Epithelial cell of proximal tubule (primary cell): ENCODE measurements at regions not wholly inside any gene's neighbourhood (a gene's known extent, or its start where the extent isn't known, plus 50 kb on each side); places are given as distances from the start of the nearest gene placed in this dataset.
"Not testable (repeated sequence)": the region's sequence is repeated elsewhere in the genome, so short reads cannot be mapped to it uniquely, and the experiment has no call there.

Source experiments
- DNase-seq: peaks from one replicate; pipeline ENCODE4 v3.0.0-alpha.2; 2011; ENCODE audit warnings: low read depth
- H3K4me3 ChIP-seq: 2 replicates; pipeline ENCODE4 v1.5.1; 2011; ENCODE audit warnings: low read depth, mild to moderate bottlenecking, low read length
- TF ChIP-seq, protein P1 (sequence below): conservative IDR thresholded peaks from 2 replicates; pipeline ENCODE4 v1.5.1; 2012; ENCODE audit warnings: low read depth, mild to moderate bottlenecking, low read length

DNA sequence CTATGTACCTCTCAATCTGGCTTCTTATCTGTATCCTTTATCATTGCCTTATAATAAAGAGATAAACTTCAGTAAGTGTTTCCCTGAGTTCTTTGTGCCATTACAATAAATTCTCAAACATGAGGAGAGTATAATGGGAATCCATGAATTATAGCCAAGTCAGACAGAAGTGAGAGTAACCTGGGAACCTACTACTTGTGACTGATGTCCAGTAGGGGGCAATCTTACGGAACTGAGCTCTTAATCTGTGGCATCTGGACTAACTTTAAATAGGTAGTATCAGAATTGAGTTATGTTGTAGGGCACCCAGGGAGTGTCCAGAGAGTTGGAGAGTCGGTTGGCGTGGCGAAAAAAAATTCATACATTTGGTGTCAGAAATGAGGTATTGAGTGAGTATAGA, 542.6 kb downstream of the ZBBX start:
- TF ChIP-seq, protein P1, sequence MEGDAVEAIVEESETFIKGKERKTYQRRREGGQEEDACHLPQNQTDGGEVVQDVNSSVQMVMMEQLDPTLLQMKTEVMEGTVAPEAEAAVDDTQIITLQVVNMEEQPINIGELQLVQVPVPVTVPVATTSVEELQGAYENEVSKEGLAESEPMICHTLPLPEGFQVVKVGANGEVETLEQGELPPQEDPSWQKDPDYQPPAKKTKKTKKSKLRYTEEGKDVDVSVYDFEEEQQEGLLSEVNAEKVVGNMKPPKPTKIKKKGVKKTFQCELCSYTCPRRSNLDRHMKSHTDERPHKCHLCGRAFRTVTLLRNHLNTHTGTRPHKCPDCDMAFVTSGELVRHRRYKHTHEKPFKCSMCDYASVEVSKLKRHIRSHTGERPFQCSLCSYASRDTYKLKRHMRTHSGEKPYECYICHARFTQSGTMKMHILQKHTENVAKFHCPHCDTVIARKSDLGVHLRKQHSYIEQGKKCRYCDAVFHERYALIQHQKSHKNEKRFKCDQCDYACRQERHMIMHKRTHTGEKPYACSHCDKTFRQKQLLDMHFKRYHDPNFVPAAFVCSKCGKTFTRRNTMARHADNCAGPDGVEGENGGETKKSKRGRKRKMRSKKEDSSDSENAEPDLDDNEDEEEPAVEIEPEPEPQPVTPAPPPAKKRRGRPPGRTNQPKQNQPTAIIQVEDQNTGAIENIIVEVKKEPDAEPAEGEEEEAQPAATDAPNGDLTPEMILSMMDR, result peak; percentile 69
- DNase-seq, result peak; percentile 1
- no peak overlapping the region for H3K4me3 ChIP-seq

DNA sequence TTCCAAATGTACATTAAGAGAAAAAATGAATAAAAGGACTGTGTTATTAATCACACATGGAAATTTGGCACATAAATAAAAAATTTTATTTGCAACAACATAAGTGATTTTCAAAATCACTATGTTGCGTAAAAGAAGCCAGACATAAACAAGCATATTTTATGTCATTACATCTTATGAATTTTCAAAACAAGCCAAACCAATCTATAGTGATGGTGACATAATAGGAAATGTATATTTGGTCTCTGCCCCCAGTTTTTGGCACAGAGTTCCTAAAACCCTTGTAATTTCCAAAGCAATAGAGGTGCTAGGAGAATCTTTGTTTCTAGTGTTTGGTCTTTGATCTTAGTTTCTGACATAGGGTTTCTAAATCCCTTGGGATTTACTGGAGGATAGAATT, 543.3 kb downstream of the ZBBX start:
- no peak overlapping the region for H3K4me3 ChIP-seq
- TF ChIP-seq, protein P1, result no peak
- DNase-seq, result no peak

DNA sequence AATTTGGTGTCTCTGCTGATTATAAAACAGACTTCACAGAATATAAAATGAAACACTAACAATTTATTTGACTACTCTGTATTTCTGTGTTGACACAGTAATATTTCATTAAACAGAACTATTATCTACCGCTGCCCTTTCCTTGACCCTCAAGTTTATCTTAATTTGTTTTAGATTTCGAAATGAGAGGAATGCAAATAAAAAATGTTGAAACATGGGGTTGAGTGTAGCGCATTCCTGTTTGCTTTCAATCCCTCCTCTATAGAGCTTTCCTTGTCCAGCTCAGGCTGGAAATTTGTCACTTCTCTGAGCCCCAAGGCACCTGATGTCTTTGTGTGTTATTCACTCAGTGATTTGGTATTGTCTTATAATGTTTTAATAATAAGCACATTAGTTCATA, 550.2 kb downstream of the ZBBX start:
- no peak overlapping the region for H3K4me3 ChIP-seq
- TF ChIP-seq, protein P1, result no peak
- DNase-seq, result no peak

DNA sequence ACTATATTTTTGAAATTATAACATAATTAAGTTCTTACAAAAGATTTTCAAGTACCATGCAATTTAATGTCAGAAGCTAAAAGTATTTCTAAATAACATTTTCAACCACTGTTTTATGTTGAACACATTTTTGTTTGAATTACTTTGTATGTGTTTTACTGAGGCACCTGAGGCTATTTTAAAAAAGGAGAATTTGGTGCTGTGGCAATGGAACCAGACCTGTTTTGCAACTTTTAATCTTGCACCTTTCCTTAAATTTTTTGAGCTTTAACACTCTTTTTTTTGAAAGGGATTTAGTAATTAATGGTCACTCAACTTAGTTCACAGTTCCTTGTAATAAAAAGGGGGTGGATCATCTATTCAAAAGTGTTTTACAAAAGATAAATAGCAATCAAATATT, 561.6 kb downstream of the ZBBX start:
- TF ChIP-seq, protein P1, result no peak
- H3K4me3 ChIP-seq, result no peak overlapping the region
- no peak for DNase-seq

DNA sequence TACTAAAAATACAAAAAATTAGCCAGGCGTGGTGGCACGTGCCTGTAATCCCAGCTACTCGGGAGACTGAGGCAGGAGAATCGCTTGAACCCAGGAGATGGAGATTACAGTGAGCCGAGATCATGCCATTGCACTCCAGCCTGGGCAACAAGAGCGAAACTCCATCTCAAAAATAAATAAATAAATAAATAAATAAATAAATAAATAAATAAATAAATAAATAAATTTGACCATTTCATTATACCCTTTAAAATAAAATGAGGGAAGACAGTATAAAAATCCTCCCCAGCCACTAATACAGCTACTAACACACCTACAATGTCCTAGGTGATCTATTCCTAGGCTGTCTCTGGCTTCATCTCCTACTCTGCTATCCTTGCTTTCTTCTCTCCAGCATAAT, 562.8 kb downstream of the ZBBX start:
- DNase-seq, H3K4me3 ChIP-seq: not testable (repeated sequence)

DNA sequence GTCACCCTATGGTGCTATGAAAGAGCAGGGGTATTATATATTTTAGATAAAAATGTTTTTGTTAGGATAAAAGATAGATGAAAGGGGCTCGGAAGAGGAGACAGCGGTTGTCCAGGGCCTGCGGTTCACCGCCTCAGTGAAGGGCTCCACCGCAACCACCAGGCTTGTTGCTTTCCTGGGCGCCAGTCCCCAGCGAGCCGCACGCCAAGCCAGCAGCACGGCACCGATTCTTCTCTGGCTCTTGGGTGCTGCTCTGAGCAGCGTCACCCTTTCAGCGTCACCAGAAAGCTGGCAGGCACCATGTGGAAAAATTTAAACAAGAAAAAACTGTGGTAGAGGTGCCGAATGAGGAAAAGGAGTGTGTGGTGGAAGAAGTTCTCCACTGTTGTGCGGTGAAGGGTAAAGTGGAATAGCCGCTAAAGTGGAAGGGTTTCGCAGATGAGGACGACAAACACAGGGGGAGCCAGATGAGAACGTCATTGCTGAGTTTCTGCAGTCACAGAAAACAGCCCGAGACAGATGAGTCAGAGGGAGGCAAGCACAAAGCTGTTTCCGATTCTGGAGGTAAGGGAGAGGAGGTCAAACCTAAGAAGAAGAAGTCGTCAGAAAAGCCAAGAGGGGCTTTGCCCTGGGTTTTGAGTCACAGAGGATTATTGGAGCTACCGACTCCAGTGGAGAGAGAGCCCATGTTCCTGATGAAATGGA, 569.2 kb downstream of the ZBBX start:
- no peak for DNase-seq

DNA sequence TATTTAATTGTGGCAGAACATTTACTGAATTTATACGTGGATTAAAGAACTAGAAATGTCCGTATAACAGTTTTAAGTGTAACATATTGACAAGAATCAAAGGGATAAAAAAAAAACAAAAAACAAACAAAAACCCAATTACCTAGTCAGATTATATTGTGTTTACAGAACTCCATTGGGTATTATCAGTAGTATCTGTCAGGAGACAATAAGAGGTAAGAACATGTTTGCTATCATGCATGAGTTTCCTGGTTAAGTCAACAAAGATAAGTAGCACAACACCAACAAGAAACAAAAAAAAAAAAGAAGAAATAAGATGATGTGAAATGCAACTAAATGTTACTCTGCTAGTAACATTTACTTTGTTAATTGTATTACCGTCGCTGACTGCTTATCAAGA, 570.6 kb downstream of the ZBBX start:
- TF ChIP-seq, protein P1, result no peak
- no peak for DNase-seq
- H3K4me3 ChIP-seq, result no peak overlapping the region

More for the DNA sequence above, 569.2 kb downstream of the ZBBX start:
- no peak overlapping the region for H3K4me3 ChIP-seq
- TF ChIP-seq, protein P1, result no peak
